Transverse colon (tissue), 4 donors: ENCODE measurements at regions not wholly inside any gene's neighbourhood (a gene's known extent, or its start where the extent isn't known, plus 50 kb on each side); places are given as distances from the start of the nearest gene placed in this dataset.

Experiments used
- DNase-seq: peaks from one replicate; pipeline ENCODE4 v3.0.0-alpha.2; 2019
- H3K27ac ChIP-seq, 4 donors: fragments of 200-600 bp; sonication (generic); 2 replicates each; pipeline ENCODE4 v1.5.1; 2016 to 2018; ENCODE audit warnings: inconsistent platforms in 4 of 4
- H3K27me3 ChIP-seq: fragments of 200-600 bp; sonication (generic); 2 replicates; pipeline ENCODE4 v1.5.1; 2017; ENCODE audit warnings: inconsistent platforms
- H3K36me3 ChIP-seq, 4 donors: fragments of 200-600 bp; sonication (generic); 2 replicates each; pipeline ENCODE4 v1.5.1; 2017 to 2019; ENCODE audit warnings: inconsistent platforms in 4 of 4
- H3K4me1 ChIP-seq, 4 donors: fragments of 200-600 bp; sonication (generic); 2 replicates each; pipeline ENCODE4 v1.5.1; 2017 to 2020; ENCODE audit warnings: inconsistent platforms in 4 of 4
- H3K4me3 ChIP-seq, 4 donors: fragments of 200-600 bp; sonication (generic); 1 replicate in 1 of 4; 2 replicates in 3 of 4; pipeline versions ENCODE4 v1.5.1 to v1.6.1; 2017 to 2019; ENCODE audit warnings: inconsistent platforms in 4 of 4
- H3K9me3 ChIP-seq, 2 donors: fragments of 200-600 bp; sonication (generic); 2 replicates each; pipeline ENCODE4 v1.5.1; 2017 to 2019; ENCODE audit warnings: inconsistent platforms in 2 of 2
- CTCF ChIP-seq, 5 experiments: fragments of 200-600 bp in 3 of 5; fragments of 450-650 bp in 2 of 5; sonication (generic) in 3 of 5; IDR thresholded peaks; 1 replicate in 2 of 5; 2 replicates in 3 of 5; pipeline ENCODE4 v1.5.1; 2016 to 2017; ENCODE audit warnings: antibody characterized with exemption in 5 of 5, inconsistent platforms in 3 of 5, mild to moderate bottlenecking in 2 of 5, moderate library complexity in 1 of 5
- EP300 ChIP-seq: sonication (generic); formaldehyde crosslinking; IDR thresholded peaks from one replicate; pipeline ENCODE4 v1.6.1; 2017; ENCODE audit warnings: antibody characterized with exemption, low read depth
- POLR2A ChIP-seq: fragments of 450-650 bp; IDR thresholded peaks from one replicate; pipeline ENCODE4 v1.6.1; 2016; ENCODE audit warnings: antibody characterized with exemption, mild to moderate bottlenecking, moderate library complexity
- POLR2AphosphoS5 ChIP-seq, 3 donors: sonication (generic); formaldehyde crosslinking; IDR thresholded peaks; one replicate each; pipeline ENCODE4 v1.6.1; 2016; ENCODE audit warnings: antibody characterized with exemption in 3 of 3
- WGBS, 2 donors: methylation state at CpG; one replicate each; pipeline ENCODE4 v1.1.5; 2018; ENCODE audit warnings: low coverage in 1 of 2; 5-methylcytosine and 5-hydroxymethylcytosine counted together
- in situ Hi-C, 4 donors: fragments of 200-750 bp; cut with MboI; loops; one replicate each; pipeline versions ENCODE4 v1.15.0 to v1.15.1; 2017; ENCODE audit warnings: low sequenced_read_pairs in 3 of 4, low pct_ligation_motif_present in 1 of 4, low pct_unique_long_range_greater_than_20kb in 1 of 4
- intact Hi-C: fragments of 100-400 bp; cut with DNase I; formaldehyde crosslinking; loops from one replicate; pipeline ENCODE4 v1.15.1; 2023; ENCODE audit warnings: low total_unique reads

GRCh38 chrX:150256297-150256650 lies 106.8 kb upstream of the MAMLD1 start:
- no peak overlapping the region for H3K4me3 ChIP-seq
- in situ Hi-C loops (no loop called here), intact Hi-C loops (no loop called here)
- no peak overlapping the region for H3K27ac ChIP-seq
- no peaks in the 10 kb centered on the region for H3K36me3 ChIP-seq
- DNase-seq, result no peak
- TF ChIP-seq EP300 (no peak), POLR2A (no peak), POLR2AphosphoS5 (IDR thresholded peaks at IDR 0.05) (no peak)
- WGBS, 2 donors, result 64% methylated on average over 2 of the region's 2 CpGs; no CpG with 5 or more reads in 1 of the 2 donors
- no peaks in the 10 kb centered on the region for H3K4me1 ChIP-seq
- no peaks in the 10 kb centered on the region for H3K9me3 ChIP-seq
- H3K27me3 ChIP-seq, result no peaks in the 10 kb centered on the region

DNA sequence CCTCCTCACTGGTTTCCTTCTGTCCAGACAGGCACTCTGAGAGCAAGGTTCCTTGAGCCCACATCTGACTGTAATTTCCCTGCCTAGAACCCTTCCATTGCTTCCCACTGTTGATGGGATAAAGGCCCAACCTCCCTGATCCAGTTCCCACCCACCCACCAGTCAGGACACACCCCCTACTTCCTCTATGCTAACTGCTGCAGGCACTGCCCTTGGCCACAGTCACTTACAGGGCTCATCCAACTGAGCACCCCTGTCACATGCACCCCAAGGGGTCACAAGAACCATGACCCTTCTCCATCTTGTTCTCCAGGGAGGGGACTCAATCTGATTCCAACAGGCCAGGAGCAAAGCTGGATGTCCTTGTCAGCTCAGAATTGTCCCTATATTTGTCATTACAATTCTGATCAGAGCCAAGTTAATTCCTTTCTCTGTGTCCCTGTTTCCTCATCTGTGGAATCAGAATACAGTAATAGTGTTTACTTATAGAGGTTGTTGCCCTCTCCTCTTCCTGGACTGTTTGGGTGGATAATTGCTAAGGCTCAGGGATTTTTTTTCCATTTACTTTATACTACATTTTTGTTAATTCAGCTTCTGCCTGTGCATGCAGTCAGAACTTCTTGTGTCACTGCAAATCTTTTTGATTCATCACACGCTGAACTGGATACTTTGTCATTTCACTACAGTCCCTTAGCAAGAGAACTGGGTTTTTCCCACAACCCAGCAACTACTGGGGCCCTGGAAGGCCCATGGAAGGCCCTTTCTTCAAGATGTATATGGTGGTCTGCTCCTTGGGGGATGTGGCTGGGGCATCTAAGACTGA lies 105.6 kb upstream of the MAMLD1 start:
- Histone ChIP-seq H3K27me3 (no peaks in the 10 kb centered on the region), H3K27ac (no peak overlapping the region), H3K4me1 (no peaks in the 10 kb centered on the region), H3K9me3 (no peaks in the 10 kb centered on the region), H3K4me3 (no peak overlapping the region), H3K36me3 (no peaks in the 10 kb centered on the region)
- no peak for TF ChIP-seq POLR2AphosphoS5 (IDR thresholded peaks at IDR 0.05)
- no peak for TF ChIP-seq EP300
- no peak for TF ChIP-seq POLR2A
- TF ChIP-seq CTCF (IDR thresholded peaks at IDR 0.05), result no peak
- WGBS, 2 donors, result 67% methylated on average over 1 of the region's 1 CpG; no CpG with 5 or more reads in 1 of the 2 donors
- in situ Hi-C loops (no loop called here), intact Hi-C loops (no loop called here)
- no peak for DNase-seq

DNA sequence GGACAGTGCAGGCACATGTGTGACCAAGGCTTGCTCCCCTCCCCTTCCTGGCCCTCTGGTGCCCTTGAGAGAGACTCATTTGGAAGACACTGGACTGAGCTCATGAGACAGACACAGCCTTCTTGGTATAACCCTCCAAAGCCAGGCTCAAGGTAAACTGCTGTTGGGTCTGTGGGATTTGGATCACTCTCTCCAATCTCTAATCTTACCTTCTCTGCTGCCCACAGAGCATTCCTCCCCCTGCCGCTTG lies 105.0 kb upstream of the MAMLD1 start:
- WGBS, 2 donors, result 91% methylated on average over 1 of the region's 1 CpG; no CpG with 5 or more reads in 1 of the 2 donors

GRCh38 chrX:150258463-150259430 lies 104.4 kb upstream of the MAMLD1 start:
- in situ Hi-C loops, result no loop called here
- Histone ChIP-seq H3K36me3 (no peaks in the 10 kb centered on the region), H3K27ac (no peak overlapping the region), H3K9me3 (no peaks in the 10 kb centered on the region), H3K4me1 (no peaks in the 10 kb centered on the region), H3K27me3 (no peaks in the 10 kb centered on the region), H3K4me3 (no peak overlapping the region)
- DNase-seq, result no peak
- intact Hi-C loops, result no loop called here
- no peak for TF ChIP-seq CTCF (IDR thresholded peaks at IDR 0.05)
- TF ChIP-seq EP300, result no peak
- TF ChIP-seq POLR2A, result no peak
- TF ChIP-seq POLR2AphosphoS5 (IDR thresholded peaks at IDR 0.05), result no peak
- WGBS, 2 donors, result 79 to 86% methylated on average over 1 to 11 of the region's 11 CpGs

More for the DNA sequence above, 105.0 kb upstream of the MAMLD1 start:
- in situ Hi-C loops (no loop called here), intact Hi-C loops (no loop called here)
- no peaks in the 10 kb centered on the region for H3K36me3 ChIP-seq
- no peak for TF ChIP-seq CTCF (IDR thresholded peaks at IDR 0.05)
- no peak for TF ChIP-seq POLR2A
- TF ChIP-seq EP300, result no peak
- no peak for TF ChIP-seq POLR2AphosphoS5 (IDR thresholded peaks at IDR 0.05)
- H3K4me1 ChIP-seq, result no peaks in the 10 kb centered on the region
- H3K27me3 ChIP-seq, result no peaks in the 10 kb centered on the region
- no peak for DNase-seq
- no peak overlapping the region for H3K27ac ChIP-seq
- no peak overlapping the region for H3K4me3 ChIP-seq
- H3K9me3 ChIP-seq, result no peaks in the 10 kb centered on the region
